Karpas-422 (cell line): ENCODE measurements at regions not wholly inside any gene's neighbourhood (a gene's known extent, or its start where the extent isn't known, plus 50 kb on each side); places are given as distances from the start of the nearest gene placed in this dataset.
A peak's percentile ranks its signal among the peaks of the same experiment; 100 is the strongest.
"Not testable (repeated sequence)": the region's sequence is repeated elsewhere in the genome, so short reads cannot be mapped to it uniquely, and the experiment has no call there.

Experiments used
- DNase-seq: peaks from one replicate; pipeline ENCODE4 v3.0.0-alpha.2; 2015
- H2AFZ ChIP-seq: fragments of 200-600 bp; sonication (generic); 2 replicates; pipeline ENCODE4 v1.6.1; 2014; ENCODE audit warnings: antibody characterized with exemption, low read length, mixed read lengths
- H3K27ac ChIP-seq: fragments of 200-600 bp; sonication (generic); 2 replicates; pipeline ENCODE4 v1.5.1; 2014; ENCODE audit warnings: mild to moderate bottlenecking, low read length, moderate library complexity
- H3K27me3 ChIP-seq: fragments of 200-600 bp; sonication (generic); 2 replicates; pipeline ENCODE4 v1.6.1; 2014; ENCODE audit warnings: low read length, mixed read lengths
- H3K36me3 ChIP-seq: fragments of 200-600 bp; sonication (generic); 2 replicates; pipeline ENCODE4 v1.6.1; 2014; ENCODE audit warnings: low read length, mixed read lengths; ENCODE audit not compliant: insufficient read depth
- H3K4me1 ChIP-seq: fragments of 200-600 bp; sonication (generic); 2 replicates; pipeline ENCODE4 v1.6.1; 2014; ENCODE audit warnings: mild to moderate bottlenecking, low read length, mixed read lengths
- H3K4me2 ChIP-seq: fragments of 200-600 bp; sonication (generic); 2 replicates; pipeline ENCODE4 v1.6.1; 2014; ENCODE audit warnings: low read length, low read depth, mild to moderate bottlenecking; ENCODE audit not compliant: poor library complexity, severe bottlenecking
- H3K4me3 ChIP-seq: fragments of 200-600 bp; sonication (generic); 2 replicates; pipeline ENCODE4 v1.5.1; 2014; ENCODE audit warnings: mild to moderate bottlenecking, antibody characterized with exemption, low read length, mixed read lengths
- H3K79me2 ChIP-seq: fragments of 200-600 bp; sonication (generic); 2 replicates; pipeline ENCODE4 v1.6.1; 2014; ENCODE audit warnings: mild to moderate bottlenecking, low read length, mixed read lengths
- H3K9ac ChIP-seq: fragments of 200-600 bp; sonication (generic); 2 replicates; pipeline ENCODE4 v1.6.0; 2014; ENCODE audit warnings: low read length
- H3K9me2 ChIP-seq: fragments of 200-600 bp; sonication (generic), shearing (Covaris generic); replicated peaks from 2 replicates; pipeline ENCODE4 v1.6.0; 2014; ENCODE audit warnings: mild to moderate bottlenecking, low read length, moderate library complexity; ENCODE audit not compliant: insufficient read depth
- H3K9me3 ChIP-seq: fragments of 300-700, 200-600 bp; sonication (generic); 2 replicates; pipeline ENCODE4 v1.6.1; 2014; ENCODE audit warnings: low read length, mixed read lengths
- H4K20me1 ChIP-seq: fragments of 200-600 bp; sonication (generic); 2 replicates; pipeline ENCODE4 v1.6.1; 2014; ENCODE audit warnings: mild to moderate bottlenecking, antibody characterized with exemption, low read length, low read depth; ENCODE audit not compliant: insufficient read depth

DNA sequence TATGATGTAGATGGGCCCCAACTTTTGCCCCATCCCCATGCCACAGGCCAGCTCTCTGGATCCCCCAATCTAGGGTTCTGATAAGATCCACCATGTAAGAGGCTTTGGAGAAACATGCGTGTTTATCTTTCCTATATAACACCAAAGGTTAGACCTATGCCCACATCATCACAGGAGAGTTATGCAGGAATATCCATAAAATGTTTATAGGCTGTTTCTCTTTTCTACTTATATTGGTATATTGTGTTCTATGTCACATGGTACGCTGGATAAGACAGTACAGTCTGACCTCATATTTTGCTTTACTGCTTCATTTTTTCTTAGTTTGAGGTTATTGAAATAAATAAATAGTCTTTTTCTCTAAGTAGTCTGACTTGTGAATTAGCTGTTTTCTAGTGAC, 1013.9 kb upstream of the GYPC start:
- no peak overlapping the region for H3K27ac ChIP-seq
- no peaks in the 10 kb centered on the region for H3K4me1 ChIP-seq

DNA sequence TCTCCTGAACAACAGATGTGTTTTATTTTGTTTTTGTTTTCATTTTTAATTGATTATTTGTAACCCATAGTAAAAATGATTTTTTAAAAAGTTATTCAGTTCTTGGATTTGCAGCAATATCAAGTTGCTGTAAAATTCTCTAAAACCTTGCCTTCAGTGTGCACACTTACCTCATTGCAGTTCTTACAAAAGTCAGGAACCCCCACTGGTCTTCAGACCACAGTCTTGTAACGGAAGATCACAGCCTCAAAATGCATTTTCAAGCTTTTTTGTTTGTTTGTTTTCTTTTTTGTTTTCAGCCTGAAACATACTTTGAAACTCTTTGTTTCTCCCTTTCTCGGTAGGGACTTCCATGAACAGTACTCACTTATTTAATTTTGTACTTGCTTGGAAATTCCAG, 1012.8 kb upstream of the GYPC start:
- no peak overlapping the region for H3K9ac ChIP-seq

More for the DNA sequence above, 1013.9 kb upstream of the GYPC start:
- Histone ChIP-seq H3K36me3 (no peaks in the 10 kb centered on the region), H4K20me1 (no peaks in the 10 kb centered on the region), H3K27me3 (no peaks in the 10 kb centered on the region), H3K9ac (no peak overlapping the region), H3K4me2 (no peak overlapping the region), H3K9me3 (no peaks in the 10 kb centered on the region), H3K4me3 (no peak overlapping the region), H3K9me2 (no peaks in the 10 kb centered on the region), H2AFZ (no peak overlapping the region), H3K79me2 (no peaks in the 10 kb centered on the region)
- DNase-seq = no peak

DNA sequence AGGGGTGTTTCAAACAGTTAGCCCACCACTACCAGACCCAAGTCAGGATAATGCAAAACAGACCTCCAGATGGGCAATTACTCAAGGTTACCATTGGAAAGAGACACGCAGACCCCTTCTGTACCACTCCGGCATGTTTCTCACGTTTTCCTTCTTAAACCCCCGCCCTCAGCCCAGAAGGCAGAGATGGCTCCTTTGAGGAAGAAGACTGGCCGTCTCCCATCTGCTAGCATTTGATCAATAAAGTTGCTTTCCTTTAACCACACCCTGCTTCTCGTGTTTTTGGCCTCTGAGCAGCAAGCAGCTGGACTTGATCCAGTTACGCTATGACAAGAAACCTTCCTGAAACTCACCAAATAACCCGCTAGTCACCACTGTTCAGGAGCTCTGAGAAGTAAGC, 1012.4 kb upstream of the GYPC start:
- no peaks in the 10 kb centered on the region for H3K4me1 ChIP-seq
- DNase-seq = no peak
- no peak overlapping the region for H3K4me3 ChIP-seq
- no peaks in the 10 kb centered on the region for H3K27me3 ChIP-seq
- H3K79me2 ChIP-seq = no peaks in the 10 kb centered on the region
- no peak overlapping the region for H3K9ac ChIP-seq
- no peaks in the 10 kb centered on the region for H3K9me2 ChIP-seq
- H3K36me3 ChIP-seq = no peaks in the 10 kb centered on the region
- H4K20me1 ChIP-seq = no peaks in the 10 kb centered on the region
- no peak overlapping the region for H3K27ac ChIP-seq
- H3K4me2 ChIP-seq = no peak overlapping the region
- no peaks in the 10 kb centered on the region for H3K9me3 ChIP-seq
- H2AFZ ChIP-seq = no peak overlapping the region

More for the DNA sequence above, 1012.8 kb upstream of the GYPC start:
- Histone ChIP-seq H4K20me1 (no peaks in the 10 kb centered on the region), H3K9me3 (no peaks in the 10 kb centered on the region), H3K4me3 (no peak overlapping the region), H3K36me3 (no peaks in the 10 kb centered on the region), H3K4me2 (no peak overlapping the region), H3K27ac (no peak overlapping the region), H3K4me1 (no peaks in the 10 kb centered on the region), H3K79me2 (no peaks in the 10 kb centered on the region), H3K27me3 (no peaks in the 10 kb centered on the region), H3K9me2 (no peaks in the 10 kb centered on the region), H2AFZ (no peak overlapping the region)
- DNase-seq = no peak

DNA sequence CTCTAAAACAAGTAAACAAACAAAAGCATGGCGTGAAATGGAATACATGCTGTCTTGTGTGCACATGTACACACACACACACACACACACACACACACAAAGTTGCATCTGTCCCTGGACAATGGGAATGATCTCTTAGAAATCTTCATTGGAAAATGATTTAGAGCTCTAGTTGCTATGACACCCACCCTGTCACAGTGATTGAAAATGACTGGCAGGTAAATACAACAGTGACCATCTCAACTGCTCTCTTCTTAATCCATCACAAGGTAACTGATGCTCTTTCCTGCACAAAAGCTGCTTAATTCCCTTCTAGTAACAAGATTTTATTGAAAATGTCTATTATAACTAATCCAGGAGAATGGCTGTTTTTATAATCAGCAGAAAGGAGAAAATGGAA, 1011.7 kb upstream of the GYPC start:
- H3K9me2 ChIP-seq = no peaks in the 10 kb centered on the region

DNA sequence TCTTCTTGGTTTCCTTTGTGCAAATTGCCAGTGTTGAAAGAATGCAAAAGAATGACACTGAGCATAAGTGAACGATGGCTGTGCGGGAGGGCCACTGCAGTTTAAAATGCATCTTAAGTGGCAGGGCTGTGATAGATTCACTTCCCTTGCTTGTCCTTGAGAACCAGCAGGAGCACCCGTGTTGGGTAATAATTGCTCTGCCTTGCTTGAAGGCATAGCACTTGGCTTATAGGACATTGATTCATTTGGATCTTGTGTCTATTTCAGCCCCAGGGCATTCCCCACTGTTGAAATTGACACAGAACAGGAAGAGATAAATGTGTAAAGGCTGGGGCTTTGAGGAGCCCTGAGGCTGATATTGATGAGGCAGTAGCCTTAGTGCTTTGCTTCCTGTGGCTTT, 1003.7 kb upstream of the GYPC start:
- H3K36me3 ChIP-seq = no peaks in the 10 kb centered on the region
- H3K27me3 ChIP-seq = 0 out of 2 replicates have a peak, but pooled peaks cover 2% of the 10 kb centered on the region
- no peaks in the 10 kb centered on the region for H3K9me2 ChIP-seq

More for the DNA sequence above, 1011.7 kb upstream of the GYPC start:
- no peak overlapping the region for H3K4me3 ChIP-seq
- H3K27me3 ChIP-seq = no peaks in the 10 kb centered on the region
- H3K9ac ChIP-seq = no peak overlapping the region
- H3K27ac ChIP-seq = no peak overlapping the region
- no peaks in the 10 kb centered on the region for H3K79me2 ChIP-seq
- H3K36me3 ChIP-seq = no peaks in the 10 kb centered on the region
- no peaks in the 10 kb centered on the region for H4K20me1 ChIP-seq
- no peak overlapping the region for H2AFZ ChIP-seq
- no peak overlapping the region for H3K4me2 ChIP-seq
- no peaks in the 10 kb centered on the region for H3K9me3 ChIP-seq
- no peak for DNase-seq
- H3K4me1 ChIP-seq = no peaks in the 10 kb centered on the region

DNA sequence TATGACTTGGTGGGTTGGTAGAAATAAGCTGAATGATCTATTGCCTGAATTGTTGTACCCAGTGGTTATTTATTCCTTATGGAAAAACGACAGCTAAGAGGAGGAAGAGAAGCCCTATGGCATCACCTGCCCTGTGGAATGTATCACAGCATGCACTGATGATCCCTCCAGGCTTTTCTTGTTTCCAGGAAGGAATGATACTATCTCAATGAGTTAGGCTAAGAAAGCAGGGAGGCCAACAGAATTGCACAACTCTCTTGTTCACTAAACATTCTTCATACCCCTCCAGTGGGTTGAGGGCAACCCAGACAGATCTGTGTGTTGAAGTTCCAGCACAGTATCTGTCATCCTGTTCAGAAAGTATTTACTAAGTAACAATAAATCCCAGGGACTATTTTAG, 1001.7 kb upstream of the GYPC start:
- no peaks in the 10 kb centered on the region for H3K9me2 ChIP-seq
- no peak overlapping the region for H3K27ac ChIP-seq
- H3K4me3 ChIP-seq = no peak overlapping the region
- no peak overlapping the region for H3K9ac ChIP-seq
- no peaks in the 10 kb centered on the region for H3K9me3 ChIP-seq
- H3K79me2 ChIP-seq = no peaks in the 10 kb centered on the region
- DNase-seq = no peak
- no peaks in the 10 kb centered on the region for H4K20me1 ChIP-seq
- H3K27me3 ChIP-seq = 0 out of 2 replicates have a peak, but pooled peaks cover 2% of the 10 kb centered on the region
- H3K4me2 ChIP-seq = no peak overlapping the region
- H3K36me3 ChIP-seq = no peaks in the 10 kb centered on the region
- H3K4me1 ChIP-seq = no peaks in the 10 kb centered on the region
- no peak overlapping the region for H2AFZ ChIP-seq

More for the DNA sequence above, 1003.7 kb upstream of the GYPC start:
- no peak for DNase-seq
- Histone ChIP-seq H2AFZ (no peak overlapping the region), H3K9ac (no peak overlapping the region), H3K4me3 (no peak overlapping the region), H3K79me2 (no peaks in the 10 kb centered on the region), H4K20me1 (no peaks in the 10 kb centered on the region), H3K9me3 (no peaks in the 10 kb centered on the region), H3K4me2 (no peak overlapping the region), H3K27ac (no peak overlapping the region), H3K4me1 (no peaks in the 10 kb centered on the region)

DNA sequence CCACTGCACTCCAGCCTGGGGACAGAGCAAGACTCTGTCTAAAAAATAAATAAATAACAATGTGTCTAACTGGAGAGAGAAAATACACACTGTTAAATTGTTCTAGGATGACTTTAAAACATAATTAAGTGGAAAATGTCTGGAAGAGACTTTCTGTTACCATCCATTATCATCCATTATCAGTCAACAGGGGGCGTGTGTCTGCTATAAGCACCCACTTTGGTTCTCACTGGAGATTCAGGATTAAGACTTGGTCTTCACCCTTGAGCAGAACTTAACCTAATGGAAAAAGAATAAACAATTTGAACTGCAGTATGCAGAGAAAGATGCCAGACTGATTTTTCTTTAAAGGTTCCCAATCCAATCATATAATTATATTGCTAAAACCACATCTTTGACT, 999.8 kb upstream of the GYPC start:
- Histone ChIP-seq H3K27me3 (no peaks in the 10 kb centered on the region; the same call in 1 of the 2 replicates), H3K79me2 (no peaks in the 10 kb centered on the region), H3K4me1 (no peaks in the 10 kb centered on the region), H3K27ac (no peak overlapping the region), H3K4me2 (no peak overlapping the region), H3K9ac (no peak overlapping the region), H3K4me3 (no peak overlapping the region), H3K9me3 (no peaks in the 10 kb centered on the region), H2AFZ (no peak overlapping the region), H3K36me3 (no peaks in the 10 kb centered on the region), H4K20me1 (no peaks in the 10 kb centered on the region), H3K9me2 (no peaks in the 10 kb centered on the region)
- peak; percentile 66 for DNase-seq

DNA sequence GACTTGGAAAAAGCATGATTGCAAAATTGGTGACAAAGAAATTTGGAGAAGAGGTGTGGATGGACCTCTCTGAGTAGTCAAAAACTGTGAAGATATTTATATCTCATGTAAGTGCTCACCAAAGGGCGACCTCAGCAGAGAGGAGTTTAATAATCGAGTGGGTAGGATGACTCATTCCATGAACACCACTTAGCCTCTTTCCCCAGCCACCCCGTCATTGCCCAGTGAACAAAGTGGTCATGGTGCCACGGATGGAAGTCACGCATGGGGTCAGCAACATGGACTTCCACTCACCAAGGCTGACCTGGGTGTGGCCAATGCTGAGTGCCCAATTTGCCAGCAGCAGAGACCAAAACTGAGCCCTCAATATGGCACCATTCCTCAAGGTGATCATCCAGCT, 997.4 kb upstream of the GYPC start:
- Histone ChIP-seq H3K27me3 (no peaks in the 10 kb centered on the region; the same call in 1 of the 2 replicates), H3K9ac (no peak overlapping the region), H3K79me2 (no peaks in the 10 kb centered on the region), H3K9me3 (no peaks in the 10 kb centered on the region), H2AFZ (no peak overlapping the region), H3K27ac (no peak overlapping the region), H4K20me1 (no peaks in the 10 kb centered on the region), H3K9me2 (no peaks in the 10 kb centered on the region), H3K4me2 (no peak overlapping the region), H3K36me3 (no peaks in the 10 kb centered on the region), H3K4me3 (no peak overlapping the region), H3K4me1 (no peaks in the 10 kb centered on the region)
- no peak for DNase-seq

DNA sequence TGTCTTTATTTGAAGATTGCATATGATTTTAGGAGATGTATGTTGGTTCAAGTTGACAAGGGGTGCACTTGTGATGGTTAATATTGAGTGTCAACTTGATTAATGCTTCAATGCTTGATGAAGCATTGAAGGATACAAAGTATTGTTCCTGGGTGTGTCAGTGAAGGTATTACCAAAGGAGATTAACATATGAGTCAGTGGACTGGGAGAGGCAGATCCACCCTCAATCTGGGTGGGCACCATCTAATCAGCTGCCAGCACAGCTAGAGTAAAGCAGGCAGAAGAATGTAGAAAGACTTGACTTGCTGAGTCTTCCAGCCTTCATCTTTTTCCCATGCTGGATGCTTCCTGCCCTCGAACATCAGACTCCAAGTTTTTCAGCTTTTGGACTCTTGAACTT, 995.6 kb upstream of the GYPC start:
- not testable (repeated sequence) for H3K4me1 ChIP-seq, H3K27me3 ChIP-seq, H3K9ac ChIP-seq, DNase-seq, H3K4me2 ChIP-seq, H3K9me3 ChIP-seq, H3K27ac ChIP-seq, H3K4me3 ChIP-seq, H3K9me2 ChIP-seq, H3K36me3 ChIP-seq, H2AFZ ChIP-seq, H4K20me1 ChIP-seq, H3K79me2 ChIP-seq
